H1 (cell line): ENCODE measurements at regions not wholly inside any gene's neighbourhood (a gene's known extent, or its start where the extent isn't known, plus 50 kb on each side); places are given as distances from the start of the nearest gene placed in this dataset.
A peak's percentile ranks its signal among the peaks of the same experiment; 100 is the strongest.
"Not testable (repeated sequence)": the region's sequence is repeated elsewhere in the genome, so short reads cannot be mapped to it uniquely, and the experiment has no call there.

Experiments used
- CTCF ChIA-PET: fragments of 300-600 bp; sonication (Branson Sonifier 250); formaldehyde crosslinking; loops from one replicate; lab custom pipeline; 2021; ENCODE audit not compliant: partially characterized antibody; lab: Charles Lee
- POLR2A ChIA-PET: fragments of 300-600 bp; sonication (Branson Sonifier 250); formaldehyde crosslinking; loops from one replicate; lab custom pipeline; 2021; ENCODE audit warnings: inconsistent platforms; ENCODE audit not compliant: partially characterized antibody; lab: Charles Lee
- DNase-seq, 2 experiments: peaks; one replicate each; pipeline versions ENCODE4 v3.0.0 to v3.0.0-alpha.2; 2010 to 2022; ENCODE audit warnings: low spot score in 2 of 2, low read depth in 1 of 2, mixed read lengths in 1 of 2
- FAIRE-seq: peaks from 2 replicates; lab custom pipeline; 2011; peaks lifted over from hg19 to GRCh38; lab: Jason Lieb, UNC
- H2AFZ ChIP-seq: 2 replicates; pipeline ENCODE4 v1.8.1; 2012; ENCODE audit warnings: low read length, inconsistent platforms
- H2AK5ac ChIP-seq: 2 replicates; pipeline ENCODE4 v1.6.1; 2013; ENCODE audit warnings: low read depth, low read length
- H2BK120ac ChIP-seq: replicated peaks from 2 replicates; pipeline ENCODE3; 2013; ENCODE audit warnings: low read depth, low read length, inconsistent platforms
- H2BK12ac ChIP-seq: 2 replicates; pipeline ENCODE4 v1.6.1; 2013; ENCODE audit warnings: low read depth, low read length
- H2BK15ac ChIP-seq: 2 replicates; pipeline ENCODE4 v1.6.1; 2013; ENCODE audit warnings: low read length
- H2BK20ac ChIP-seq: 2 replicates; pipeline ENCODE4 v1.6.1; 2013; ENCODE audit warnings: low read length
- H2BK5ac ChIP-seq: 2 replicates; pipeline ENCODE4 v1.6.1; 2013; ENCODE audit warnings: low read depth, low read length
- H3K14ac ChIP-seq: 2 replicates; pipeline ENCODE4 v1.6.1; 2013; ENCODE audit warnings: inconsistent platforms; ENCODE audit not compliant: insufficient read length
- H3K18ac ChIP-seq: 2 replicates; pipeline ENCODE4 v1.6.1; 2013; ENCODE audit warnings: low read length; ENCODE audit errors: extremely low read depth
- H3K23ac ChIP-seq: 2 replicates; pipeline ENCODE4 v1.6.1; 2013; ENCODE audit warnings: inconsistent platforms; ENCODE audit not compliant: insufficient read length
- H3K23me2 ChIP-seq: 2 replicates; pipeline ENCODE4 v1.6.1; 2013; ENCODE audit warnings: low read depth, low read length
- H3K27ac ChIP-seq: 2 replicates; pipeline ENCODE4 v1.6.1; 2011; ENCODE audit warnings: low read depth, low read length, inconsistent platforms
- H3K27me3 ChIP-seq, 4 experiments: replicated peaks in 1 of 4; 1 replicate in 1 of 4; 2 replicates in 3 of 4; pipeline versions ENCODE4 v1.6.1 to v1.8.1; 2011 to 2013; ENCODE audit warnings: low read length in 3 of 4, mild to moderate bottlenecking in 3 of 4, inconsistent platforms in 2 of 4, mixed read lengths in 2 of 4, moderate library complexity in 1 of 4; ENCODE audit not compliant: control insufficient read depth in 3 of 4, insufficient read depth in 3 of 4; ENCODE audit errors: extremely low read depth in 1 of 4
- H3K36me3 ChIP-seq, 4 experiments: 2 replicates each; pipeline versions ENCODE4 v1.6.1 to v1.8.1; 2011 to 2013; ENCODE audit warnings: mild to moderate bottlenecking in 4 of 4, low read length in 3 of 4, moderate library complexity in 2 of 4, control low read depth in 1 of 4, inconsistent platforms in 1 of 4; ENCODE audit not compliant: insufficient read depth in 4 of 4, control insufficient read depth in 2 of 4
- H3K4ac ChIP-seq: replicated peaks from 2 replicates; pipeline ENCODE3; 2013; ENCODE audit warnings: low read length, low read depth, mixed read lengths, inconsistent platforms; ENCODE audit not compliant: insufficient read length
- H3K4me1 ChIP-seq, 4 experiments: replicated peaks in 1 of 4; 1 replicate in 1 of 4; 2 replicates in 3 of 4; pipeline versions ENCODE4 v1.6.1 to v1.8.1; 2011 to 2013; ENCODE audit warnings: low read length in 3 of 4, inconsistent platforms in 2 of 4, mixed read lengths in 1 of 4; ENCODE audit not compliant: insufficient read depth in 4 of 4, control insufficient read depth in 3 of 4
- H3K4me2 ChIP-seq, 2 experiments: 2 replicates each; pipeline versions ENCODE4 v1.6.1 to v1.8.1; 2011 to 2013; ENCODE audit warnings: low read depth in 2 of 2, low read length in 2 of 2, control low read depth in 1 of 2, inconsistent platforms in 1 of 2, mild to moderate bottlenecking in 1 of 2; ENCODE audit not compliant: insufficient read depth in 1 of 2
- H3K4me3 ChIP-seq, 4 experiments: fragments of 200-600, 300-600 bp in 1 of 4; sonication (generic), shearing (Covaris generic), sonication (Bioruptor Twin) in 1 of 4; 2 replicates each; pipeline versions ENCODE4 v1.5.1 to v1.8.1; 2011 to 2016; ENCODE audit warnings: low read length in 4 of 4, low read depth in 3 of 4, control low read depth in 2 of 4, inconsistent platforms in 2 of 4, mild to moderate bottlenecking in 2 of 4, mixed read lengths in 1 of 4, moderate library complexity in 1 of 4; ENCODE audit not compliant: insufficient read depth in 2 of 4; ENCODE audit errors: extremely low read depth in 1 of 4
- H3K56ac ChIP-seq: replicated peaks from 2 replicates; pipeline ENCODE3; 2013; ENCODE audit warnings: low read depth, mild to moderate bottlenecking, mixed read lengths, low read length, inconsistent platforms; ENCODE audit not compliant: insufficient read length
- H3K79me1 ChIP-seq: 2 replicates; pipeline ENCODE4 v1.6.1; 2013; ENCODE audit warnings: low read depth, low read length, control low read depth
- H3K79me2 ChIP-seq, 2 experiments: 2 replicates each; pipeline versions ENCODE4 v1.6.1 to v1.8.1; 2012 to 2013; ENCODE audit warnings: low read length in 2 of 2, mild to moderate bottlenecking in 2 of 2, inconsistent platforms in 1 of 2; ENCODE audit not compliant: insufficient read depth in 2 of 2, control insufficient read depth in 1 of 2
- H3K9ac ChIP-seq, 4 experiments: replicated peaks in 1 of 4; 1 replicate in 1 of 4; 2 replicates in 3 of 4; pipeline versions ENCODE4 v1.6.1 to v1.8.1; 2011 to 2013; ENCODE audit warnings: low read depth in 3 of 4, low read length in 3 of 4, control low read depth in 2 of 4, mild to moderate bottlenecking in 2 of 4, moderate library complexity in 2 of 4, inconsistent platforms in 1 of 4; ENCODE audit errors: extremely low read depth in 1 of 4
- H3K9me3 ChIP-seq, 2 experiments: 2 replicates each; pipeline versions ENCODE4 v1.6.1 to v1.8.1; 2012 to 2013; ENCODE audit warnings: mild to moderate bottlenecking in 2 of 2, moderate library complexity in 2 of 2, control low read depth in 1 of 2, inconsistent platforms in 1 of 2, low read depth in 1 of 2, low read length in 1 of 2, mixed read lengths in 1 of 2; ENCODE audit not compliant: insufficient read depth in 2 of 2
- H4K20me1 ChIP-seq, 2 experiments: replicated peaks in 1 of 2; 2 replicates each; pipeline versions ENCODE3 to v1.8.1; 2011 to 2013; ENCODE audit warnings: inconsistent platforms in 2 of 2, low read length in 2 of 2, mild to moderate bottlenecking in 1 of 2; ENCODE audit not compliant: insufficient read depth in 2 of 2, control insufficient read depth in 1 of 2
- H4K5ac ChIP-seq: 2 replicates; pipeline ENCODE4 v1.6.1; 2013; ENCODE audit warnings: low read length, low read depth, mixed read lengths, inconsistent platforms; ENCODE audit not compliant: insufficient read length
- H4K8ac ChIP-seq: 2 replicates; pipeline ENCODE4 v1.8.0; 2013; ENCODE audit warnings: mild to moderate bottlenecking, moderate library complexity, low read length, inconsistent platforms; ENCODE audit not compliant: insufficient read depth; ENCODE audit errors: extremely low read depth
- H4K91ac ChIP-seq: replicated peaks from 2 replicates; pipeline ENCODE3; 2013; ENCODE audit warnings: low read length, mixed read lengths, inconsistent platforms; ENCODE audit not compliant: insufficient read length
- RAD21 ChIP-seq, 2 experiments: IDR thresholded peaks in 1 of 2; conservative IDR thresholded peaks in 1 of 2; 2 replicates each; pipeline ENCODE4 v1.6.1; 2011; ENCODE audit warnings: low read depth in 2 of 2, low read length in 2 of 2, improper control_type of control experiment in 1 of 2, inconsistent platforms in 1 of 2, mild to moderate bottlenecking in 1 of 2, moderate library complexity in 1 of 2
- WGBS, 2 experiments: shearing (Covaris generic) in 1 of 2; methylation state at CpG; one replicate each; pipeline versions ENCODE4 v1.1.6 to v1.1.7; 2013 to 2015; ENCODE audit warnings: low lambda C conversion rate in 2 of 2, mixed read lengths in 2 of 2, inconsistent platforms in 1 of 2, low coverage in 1 of 2, missing lambda C conversion rate in 1 of 2; ENCODE audit not compliant: insufficient replicate concordance in 2 of 2, insufficient coverage in 1 of 2, insufficient read length in 1 of 2; ENCODE audit errors: extremely low coverage in 1 of 2, missing lambda C conversion rate in 1 of 2; 5-methylcytosine and 5-hydroxymethylcytosine counted together
- TF ChIP-seq, protein P1 (sequence below), 3 experiments: IDR thresholded peaks; 1 replicate in 2 of 3; 2 replicates in 1 of 3; pipeline versions ENCODE4 v1.5.1 to v1.6.1; 2011; ENCODE audit warnings: low read length in 3 of 3, mild to moderate bottlenecking in 3 of 3, inconsistent platforms in 2 of 3, low read depth in 1 of 3, moderate library complexity in 1 of 3; ENCODE audit not compliant: insufficient read depth in 1 of 3; ENCODE audit errors: control extremely low read depth in 1 of 3

DNA sequence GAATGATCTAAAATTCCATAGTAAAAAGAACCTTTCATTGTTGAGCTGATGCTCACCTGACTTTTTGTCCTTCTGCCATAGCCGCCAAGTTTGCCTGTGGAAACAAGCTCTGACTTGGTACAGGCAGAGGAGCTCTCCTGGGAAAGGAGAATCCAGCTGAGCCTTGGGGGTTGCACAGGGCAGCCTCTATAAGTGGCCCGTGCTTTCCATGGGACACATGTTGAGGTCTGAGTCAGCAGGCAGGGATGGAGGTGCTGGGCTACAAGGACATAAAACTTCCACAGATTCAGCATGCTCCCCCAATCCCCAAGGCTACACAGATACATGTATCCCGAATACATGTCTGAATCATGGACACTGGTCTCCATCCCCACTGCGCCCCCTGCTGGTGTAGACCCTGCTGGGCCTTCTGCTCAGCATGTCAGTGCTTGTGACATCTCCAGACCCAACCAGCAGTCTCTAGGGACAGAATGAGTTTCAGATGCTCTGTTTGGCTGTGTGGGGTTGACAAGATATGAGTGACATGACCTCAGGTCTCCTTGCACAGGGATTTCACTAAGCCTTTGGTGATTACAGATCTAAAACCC lies 551.7 kb downstream of the RPIA start:
- H2BK120ac ChIP-seq, H3K36me3 ChIP-seq, H3K4me3 ChIP-seq, H3K23ac ChIP-seq, H3K4me2 ChIP-seq, H2BK5ac ChIP-seq, H3K56ac ChIP-seq, H3K4me1 ChIP-seq, H4K8ac ChIP-seq, H2BK20ac ChIP-seq, H3K9ac ChIP-seq, H2AFZ ChIP-seq, H4K91ac ChIP-seq, H3K9me3 ChIP-seq, H3K23me2 ChIP-seq, H2BK15ac ChIP-seq, CTCF ChIA-PET, H3K27me3 ChIP-seq, H3K79me2 ChIP-seq, POLR2A ChIA-PET, H3K18ac ChIP-seq, H3K14ac ChIP-seq, H2AK5ac ChIP-seq, H3K79me1 ChIP-seq, H4K20me1 ChIP-seq, H2BK12ac ChIP-seq, H4K5ac ChIP-seq, H3K4ac ChIP-seq, FAIRE-seq, H3K27ac ChIP-seq: not testable (repeated sequence)
- WGBS, 2 experiments = 51% methylated on average over 4 of the region's 4 CpGs; no CpG with 5 or more reads in 1 of the 2 experiments
- DNase-seq = peak in 1 of 2 experiments; percentile 54
- TF ChIP-seq, protein P1, sequence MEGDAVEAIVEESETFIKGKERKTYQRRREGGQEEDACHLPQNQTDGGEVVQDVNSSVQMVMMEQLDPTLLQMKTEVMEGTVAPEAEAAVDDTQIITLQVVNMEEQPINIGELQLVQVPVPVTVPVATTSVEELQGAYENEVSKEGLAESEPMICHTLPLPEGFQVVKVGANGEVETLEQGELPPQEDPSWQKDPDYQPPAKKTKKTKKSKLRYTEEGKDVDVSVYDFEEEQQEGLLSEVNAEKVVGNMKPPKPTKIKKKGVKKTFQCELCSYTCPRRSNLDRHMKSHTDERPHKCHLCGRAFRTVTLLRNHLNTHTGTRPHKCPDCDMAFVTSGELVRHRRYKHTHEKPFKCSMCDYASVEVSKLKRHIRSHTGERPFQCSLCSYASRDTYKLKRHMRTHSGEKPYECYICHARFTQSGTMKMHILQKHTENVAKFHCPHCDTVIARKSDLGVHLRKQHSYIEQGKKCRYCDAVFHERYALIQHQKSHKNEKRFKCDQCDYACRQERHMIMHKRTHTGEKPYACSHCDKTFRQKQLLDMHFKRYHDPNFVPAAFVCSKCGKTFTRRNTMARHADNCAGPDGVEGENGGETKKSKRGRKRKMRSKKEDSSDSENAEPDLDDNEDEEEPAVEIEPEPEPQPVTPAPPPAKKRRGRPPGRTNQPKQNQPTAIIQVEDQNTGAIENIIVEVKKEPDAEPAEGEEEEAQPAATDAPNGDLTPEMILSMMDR (IDR thresholded peaks at IDR 0.05; ENCODE audit: control extremely low read depth in 1 of 3, insufficient read depth in 1 of 3, low read depth in 1 of 3, low read length in 3 of 3) = peak in 1 of 3 experiments; percentile 38; a peak in 1 of 4 replicates
- TF ChIP-seq RAD21 (IDR thresholded peaks at IDR 0.05 in 1 of 2, conservative IDR thresholded peaks at IDR 0.05 in 1 of 2; ENCODE audit: low read depth in 2 of 2, low read length in 2 of 2) = 0 out of 4 replicates have a peak, but pooled peaks of 1 of the 2 experiments have one; percentile 5
